Erythroblast (primary cell): ENCODE measurements at regions not wholly inside any gene's neighbourhood (a gene's known extent, or its start where the extent isn't known, plus 50 kb on each side); places are given as distances from the start of the nearest gene placed in this dataset.

Source experiments
- DNase-seq, 2 experiments: peaks; one replicate each; lab custom pipeline; 2025; lab: John Stamatoyannopoulos, UW
- GATA1 ChIP-seq: IDR thresholded peaks from 2 replicates; pipeline ENCODE4 v1.6.1; 2011; ENCODE audit warnings: low read depth, mild to moderate bottlenecking, control low read depth, low read length, moderate library complexity
- POLR2A ChIP-seq: IDR thresholded peaks from 2 replicates; pipeline ENCODE4 v1.6.1; 2011; ENCODE audit warnings: mild to moderate bottlenecking, low read length

GRCh38 chr3:28934126-28934813 is 346.6 kb upstream of the RBMS3 start:
- TF ChIP-seq POLR2A (no peak), GATA1 (no peak)
- no peak for DNase-seq

GRCh38 chr3:28935146-28935545 is 345.7 kb upstream of the RBMS3 start:
- TF ChIP-seq GATA1: no peak
- TF ChIP-seq POLR2A: no peak
- DNase-seq: no peak

- DNase-seq: no peak
- TF ChIP-seq POLR2A (no peak), GATA1 (no peak)
Observed at GRCh38 chr3:28936154-28936553, 344.7 kb upstream of the RBMS3 start.

DNA sequence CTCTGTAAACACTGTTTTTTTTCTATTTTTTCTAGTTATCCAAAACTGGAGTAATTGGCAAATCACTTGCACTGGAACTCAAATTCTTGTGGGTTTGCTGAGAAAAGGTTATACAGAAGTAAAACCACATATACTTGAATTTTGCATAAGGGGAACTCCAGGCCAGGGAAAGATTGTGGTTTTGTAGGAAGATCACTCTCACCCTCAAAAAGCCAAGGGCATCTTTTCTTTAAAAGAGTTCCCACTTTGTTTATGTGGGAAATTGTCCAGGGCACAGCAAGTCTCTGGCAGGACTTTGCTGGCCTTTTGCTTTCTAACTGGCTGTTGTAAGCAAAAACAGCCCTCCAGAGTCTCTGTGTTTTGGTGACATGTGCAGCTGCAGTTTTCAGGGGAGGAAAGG is 340.3 kb upstream of the RBMS3 start:
- TF ChIP-seq GATA1 (no peak), POLR2A (no peak)
- DNase-seq: no peak

GRCh38 chr3:28940994-28941393 is 339.9 kb upstream of the RBMS3 start:
- DNase-seq: no peak
- TF ChIP-seq GATA1 (no peak), POLR2A (no peak)

- TF ChIP-seq POLR2A (no peak), GATA1 (no peak)
- no peak for DNase-seq
Observed at GRCh38 chr3:28947061-28947460, 333.8 kb upstream of the RBMS3 start.

- TF ChIP-seq POLR2A (no peak), GATA1 (no peak)
Observed at GRCh38 chr3:28947751-28948150, 333.1 kb upstream of the RBMS3 start.

DNA sequence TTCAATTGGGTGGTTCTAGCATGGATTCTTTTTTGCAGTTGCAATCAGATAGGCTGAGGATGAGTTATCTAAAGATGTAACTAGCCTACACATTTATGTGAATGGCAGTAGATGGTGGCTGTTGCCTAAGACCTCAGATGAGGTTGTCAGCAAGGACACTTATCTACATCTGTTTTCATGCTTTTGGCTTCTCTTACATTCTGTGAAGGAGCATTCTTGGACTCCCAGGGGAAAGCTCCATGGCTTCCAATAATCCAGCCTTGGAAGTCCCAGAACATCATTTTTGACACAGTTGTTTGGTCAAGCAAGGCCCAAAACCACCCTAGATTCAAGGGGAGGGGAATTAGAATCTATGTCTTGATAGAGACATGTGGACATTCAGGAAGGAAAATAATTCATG is 332.2 kb upstream of the RBMS3 start:
- TF ChIP-seq POLR2A (no peak), GATA1 (no peak)
- DNase-seq: no peak

More at GRCh38 chr3:28947751-28948150, 333.1 kb upstream of the RBMS3 start:
- no peak for DNase-seq

GRCh38 chr3:28949580-28949979 is 331.3 kb upstream of the RBMS3 start:
- DNase-seq: no peak
- no peak for TF ChIP-seq POLR2A

- TF ChIP-seq POLR2A: no peak
- no peak for DNase-seq
Observed at GRCh38 chr3:28950614-28951013, 330.3 kb upstream of the RBMS3 start.

- no peak for DNase-seq
- TF ChIP-seq GATA1 (no peak), POLR2A (no peak)
Observed at GRCh38 chr3:28951772-28952556, 328.9 kb upstream of the RBMS3 start.

- DNase-seq: no peak
- TF ChIP-seq POLR2A (no peak), GATA1 (no peak)
Observed at GRCh38 chr3:28958656-28959055, 322.2 kb upstream of the RBMS3 start.

- DNase-seq: no peak
- no peak for TF ChIP-seq GATA1
Observed at GRCh38 chr3:28971156-28971555, 309.7 kb upstream of the RBMS3 start.

GRCh38 chr3:28972921-28973320 is 307.9 kb upstream of the RBMS3 start:
- no peak for DNase-seq
- TF ChIP-seq GATA1 (no peak), POLR2A (no peak)

DNA sequence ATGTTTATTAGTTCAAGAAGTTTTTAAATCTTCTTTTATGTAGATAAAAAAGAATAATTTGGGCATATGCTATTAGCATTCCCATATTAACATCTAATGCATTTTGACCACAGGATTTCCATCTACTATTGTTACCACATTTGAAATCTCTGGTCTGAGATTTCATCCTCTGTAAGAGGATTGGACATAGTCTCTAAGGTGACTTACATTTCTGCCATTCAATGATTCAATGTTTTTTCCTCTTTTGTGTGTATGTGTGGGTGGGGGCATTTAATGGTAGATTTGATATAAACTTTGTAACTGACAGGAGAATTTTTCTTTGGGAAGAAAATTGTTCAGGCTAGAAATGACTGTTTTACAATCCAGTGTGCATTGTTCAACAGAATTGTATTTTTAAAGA is 307.3 kb upstream of the RBMS3 start:
- no peak for TF ChIP-seq GATA1
- no peak for TF ChIP-seq POLR2A
- DNase-seq: no peak
